Type B pancreatic cell (in vitro differentiated cells): ENCODE measurements at regions not wholly inside any gene's neighbourhood (a gene's known extent, or its start where the extent isn't known, plus 50 kb on each side); places are given as distances from the start of the nearest gene placed in this dataset.

Experiments
- DNase-seq: peaks from one replicate; pipeline ENCODE4 v3.0.0; 2021; ENCODE audit warnings: mixed read lengths; ENCODE audit not compliant: unreplicated experiment; ENCODE audit errors: extremely low spot score
- H3K27ac Mint-ChIP-seq: 2 replicates; pipeline ENCODE4 v1.8.0; 2021; ENCODE audit warnings: mild to moderate bottlenecking, mixed read lengths
- H3K27me3 Mint-ChIP-seq: 2 replicates; pipeline ENCODE4 v1.8.0; 2021; ENCODE audit warnings: mixed read lengths
- H3K36me3 Mint-ChIP-seq: 2 replicates; pipeline ENCODE4 v1.8.0; 2021; ENCODE audit warnings: mixed read lengths
- H3K4me1 Mint-ChIP-seq: one replicate; pipeline ENCODE4 v1.8.0; 2021; ENCODE audit warnings: mixed read lengths; ENCODE audit not compliant: unreplicated experiment
- H3K4me3 Mint-ChIP-seq: 2 replicates; pipeline ENCODE4 v1.8.0; 2021; ENCODE audit warnings: mild to moderate bottlenecking, mixed read lengths
- H3K9me3 Mint-ChIP-seq: 2 replicates; pipeline ENCODE4 v1.8.0; 2021; ENCODE audit warnings: mixed read lengths
- CTCF ChIP-seq: fragments of 200-600 bp; sonication (generic); conservative IDR thresholded peaks from 2 replicates; pipeline ENCODE4 v1.5.0; 2021; ENCODE audit warnings: antibody characterized with exemption, mild to moderate bottlenecking

GRCh38 chr2:163479599-163479998, 256.2 kb downstream of the FIGN start:
- TF ChIP-seq CTCF, result no peak
- Mint-ChIP-seq H3K4me1 (no peaks in the 10 kb centered on the region), H3K27me3 (peaks cover 3% of the 10 kb centered on the region), H3K27ac (no peak overlapping the region), H3K4me3 (no peak overlapping the region), H3K9me3 (no peaks in the 10 kb centered on the region), H3K36me3 (no peaks in the 10 kb centered on the region)
- no peak for DNase-seq

- Mint-ChIP-seq H3K9me3 (no peaks in the 10 kb centered on the region), H3K4me1 (peaks cover 4% of the 10 kb centered on the region), H3K27ac (no peak overlapping the region), H3K36me3 (no peaks in the 10 kb centered on the region), H3K4me3 (no peak overlapping the region), H3K27me3 (no peaks in the 10 kb centered on the region)
- TF ChIP-seq CTCF, result no peak
- no peak for DNase-seq
These were observed 260.0 kb downstream of the FIGN start for GRCh38 chr2:163475815-163476214.

- Mint-ChIP-seq H3K36me3 (no peaks in the 10 kb centered on the region), H3K27ac (no peak overlapping the region), H3K4me3 (no peak overlapping the region), H3K9me3 (no peaks in the 10 kb centered on the region), H3K4me1 (peaks cover 4% of the 10 kb centered on the region), H3K27me3 (peaks cover 3% of the 10 kb centered on the region)
- no peak for TF ChIP-seq CTCF
- no peak for DNase-seq
These were observed 260.9 kb downstream of the FIGN start for GRCh38 chr2:163474889-163475288.

GRCh38 chr2:163474319-163474744, 261.5 kb downstream of the FIGN start:
- peaks cover 4% of the 10 kb centered on the region for H3K27me3 Mint-ChIP-seq
- no peak for DNase-seq
- no peaks in the 10 kb centered on the region for H3K9me3 Mint-ChIP-seq
- peaks cover 8% of the 10 kb centered on the region for H3K4me1 Mint-ChIP-seq
- TF ChIP-seq CTCF, result no peak
- H3K36me3 Mint-ChIP-seq, result no peaks in the 10 kb centered on the region
- no peak overlapping the region for H3K27ac Mint-ChIP-seq
- H3K4me3 Mint-ChIP-seq, result no peak overlapping the region

GRCh38 chr2:163471947-163472346, 263.9 kb downstream of the FIGN start:
- Mint-ChIP-seq H3K27ac (no peak overlapping the region), H3K36me3 (no peaks in the 10 kb centered on the region), H3K4me3 (no peak overlapping the region), H3K4me1 (peaks cover 11% of the 10 kb centered on the region), H3K9me3 (no peaks in the 10 kb centered on the region), H3K27me3 (peaks cover 7% of the 10 kb centered on the region)
- DNase-seq, result no peak
- peak; percentile 43 for TF ChIP-seq CTCF

GRCh38 chr2:163469561-163469962, 266.2 kb downstream of the FIGN start:
- Mint-ChIP-seq H3K4me1 (peaks cover 20% of the 10 kb centered on the region), H3K27ac (no peak overlapping the region), H3K27me3 (peaks cover 11% of the 10 kb centered on the region), H3K9me3 (no peaks in the 10 kb centered on the region), H3K36me3 (no peaks in the 10 kb centered on the region), H3K4me3 (no peak overlapping the region)
- TF ChIP-seq CTCF, result no peak
- no peak for DNase-seq
